Endothelial cell of umbilical vein (primary cell): ENCODE measurements at regions not wholly inside any gene's neighbourhood (a gene's known extent, or its start where the extent isn't known, plus 50 kb on each side); places are given as distances from the start of the nearest gene placed in this dataset.

Experiments used
- BruUV-seq: library from RNA; stranded (reverse); fragments of 400-500 nt; replicated peaks from 2 replicates; lab custom pipeline; 2021; lab: Mats Ljungman, UMichigan
- CTCF ChIA-PET: fragments of 300-600, 350-600 bp; sonication (Branson Sonifier 250); formaldehyde crosslinking; loops from one replicate; lab custom pipeline; 2021; ENCODE audit warnings: antibody characterized with exemption, inconsistent platforms; lab: Charles Lee
- POLR2A ChIA-PET: fragments of 300-600, 350-600 bp; sonication (Branson Sonifier 250); formaldehyde crosslinking; loops from one replicate; lab custom pipeline; 2021; ENCODE audit warnings: antibody characterized with exemption, inconsistent platforms; lab: Charles Lee
- DNase-seq: peaks from one replicate; pipeline ENCODE4 v3.0.0-alpha.2; 2011; ENCODE audit warnings: low read depth, low spot score
- FAIRE-seq: peaks from 2 replicates; lab custom pipeline; 2011; peaks lifted over from hg19 to GRCh38; lab: Jason Lieb, UNC
- H2AFZ ChIP-seq: 2 replicates; pipeline ENCODE4 v1.6.0; 2012; ENCODE audit warnings: low read depth, low read length, control low read depth, inconsistent platforms
- H3K27ac ChIP-seq: 2 replicates; pipeline ENCODE4 v1.5.1; 2011; ENCODE audit warnings: low read depth, mild to moderate bottlenecking, control low read depth, low read length, moderate library complexity; ENCODE audit not compliant: insufficient read depth
- H3K27me3 ChIP-seq, 2 experiments: 2 replicates each; pipeline versions ENCODE4 v1.6.0 to v1.6.1; 2011; ENCODE audit warnings: low read length in 2 of 2, mixed read lengths in 1 of 2; ENCODE audit not compliant: control insufficient read depth in 2 of 2, insufficient read depth in 2 of 2
- H3K36me3 ChIP-seq, 2 experiments: 2 replicates in 1 of 2; 3 replicates in 1 of 2; pipeline ENCODE4 v1.5.1; 2011; ENCODE audit warnings: low read length in 2 of 2, mild to moderate bottlenecking in 1 of 2, moderate library complexity in 1 of 2; ENCODE audit not compliant: control insufficient read depth in 2 of 2, insufficient read depth in 2 of 2; ENCODE audit errors: extremely low read depth in 1 of 2
- H3K4me1 ChIP-seq: 3 replicates; pipeline ENCODE4 v1.5.1; 2011; ENCODE audit warnings: mild to moderate bottlenecking, low read length; ENCODE audit not compliant: control insufficient read depth, insufficient read depth; ENCODE audit errors: extremely low read depth
- H3K4me2 ChIP-seq: 2 replicates; pipeline ENCODE4 v1.6.1; 2011; ENCODE audit warnings: low read length, control low read depth, mixed read lengths; ENCODE audit not compliant: insufficient read depth
- H3K4me3 ChIP-seq, 3 experiments: fragments of 200-600 bp in 1 of 3; sonication (generic), shearing (Covaris generic) in 1 of 3; replicated peaks in 1 of 3; 2 replicates each; pipeline ENCODE4 v1.5.1; 2011 to 2016; ENCODE audit warnings: control low read depth in 3 of 3, low read length in 3 of 3, mild to moderate bottlenecking in 2 of 3, inconsistent platforms in 1 of 3, low read depth in 1 of 3, moderate library complexity in 1 of 3; ENCODE audit not compliant: insufficient read depth in 1 of 3
- H3K79me2 ChIP-seq: 2 replicates; pipeline ENCODE4 v1.6.0; 2012; ENCODE audit warnings: low read length, inconsistent platforms; ENCODE audit not compliant: control insufficient read depth, insufficient read depth
- H3K9ac ChIP-seq: replicated peaks from 2 replicates; pipeline ENCODE3; 2011; ENCODE audit warnings: low read length, control low read depth; ENCODE audit not compliant: insufficient read depth; ENCODE audit errors: extremely low read depth
- H3K9me1 ChIP-seq: replicated peaks from 3 replicates; pipeline ENCODE4 v1.6.0; 2011; ENCODE audit warnings: mild to moderate bottlenecking, low read length; ENCODE audit not compliant: control insufficient read depth, insufficient read depth; ENCODE audit errors: extremely low read depth
- H3K9me3 ChIP-seq: replicated peaks from 2 replicates; pipeline ENCODE4 v1.5.1; 2012; ENCODE audit warnings: low read length, inconsistent platforms; ENCODE audit not compliant: control insufficient read depth, insufficient read depth
- H4K20me1 ChIP-seq: replicated peaks from 2 replicates; pipeline ENCODE3; 2011; ENCODE audit warnings: mild to moderate bottlenecking, low read length; ENCODE audit not compliant: control insufficient read depth, insufficient read depth; ENCODE audit errors: extremely low read depth
- CTCF ChIP-seq, 2 donors: IDR thresholded peaks; 1 replicate in 1 of 2; 2 replicates in 1 of 2; pipeline ENCODE4 v1.5.1; 2011; ENCODE audit warnings: low read length in 2 of 2, mild to moderate bottlenecking in 2 of 2, moderate library complexity in 2 of 2, control low read depth in 1 of 2, inconsistent platforms in 1 of 2, low read depth in 1 of 2; ENCODE audit not compliant: insufficient read depth in 1 of 2; ENCODE audit errors: extremely low read depth in 1 of 2
- EZH2 ChIP-seq: IDR thresholded peaks from 2 replicates; pipeline ENCODE4 v1.6.1; 2012; ENCODE audit warnings: borderline replicate concordance, low read depth, mild to moderate bottlenecking, moderate library complexity, low read length, inconsistent platforms; ENCODE audit not compliant: severe bottlenecking
- GATA2 ChIP-seq: IDR thresholded peaks from 2 replicates; pipeline ENCODE4 v1.7.0; 2011; ENCODE audit warnings: low read depth, mild to moderate bottlenecking, moderate library complexity, mixed read lengths, low read length; ENCODE audit not compliant: insufficient read length, insufficient read depth
- JUN ChIP-seq: IDR thresholded peaks from 2 replicates; pipeline ENCODE4 v1.6.1; 2011; ENCODE audit warnings: borderline replicate concordance, low read depth; ENCODE audit not compliant: insufficient read length, insufficient read depth
- POLR2A ChIP-seq: IDR thresholded peaks from 2 replicates; pipeline ENCODE4 v1.6.1; 2012; ENCODE audit warnings: low read depth, mild to moderate bottlenecking, control low read depth, low read length
- POLR2AphosphoS5 ChIP-seq: IDR thresholded peaks from 2 replicates; pipeline ENCODE4 v1.6.1; 2012; ENCODE audit warnings: low read depth, mild to moderate bottlenecking, control low read depth, low read length, moderate library complexity; ENCODE audit not compliant: insufficient read depth
- dilution Hi-C: fragments of 300-500 bp; cut with MboI; formaldehyde crosslinking; loops from one replicate; pipeline ENCODE4 v1.15.0; 2019; ENCODE audit warnings: low sequenced_read_pairs; ENCODE audit not compliant: extremely low pct_ligation_motif_present
- intact Hi-C: fragments of 100-400 bp; cut with micrococcal nuclease; formaldehyde crosslinking; loops from one replicate; pipeline ENCODE4 v1.10.0; 2022

GRCh38 chr2:5409898-5410381 lies 282.2 kb upstream of the SOX11 start:
- H3K9ac ChIP-seq: no peak overlapping the region
- no peak overlapping the region for H3K4me2 ChIP-seq
- H3K4me1 ChIP-seq: no peaks in the 10 kb centered on the region
- no peak overlapping the region for H3K27ac ChIP-seq
- no peak overlapping the region for H3K4me3 ChIP-seq
- no peak for DNase-seq
- H3K9me1 ChIP-seq: no peaks in the 10 kb centered on the region
- no peaks in the 10 kb centered on the region for H4K20me1 ChIP-seq
- no peaks in the 10 kb centered on the region for H3K27me3 ChIP-seq
- intact Hi-C loops: no loop called here
- no peak for FAIRE-seq
- H3K9me3 ChIP-seq: no peaks in the 10 kb centered on the region
- POLR2A ChIA-PET: no interaction called here
- no peak for TF ChIP-seq EZH2
- H3K36me3 ChIP-seq: no peaks in the 10 kb centered on the region
- dilution Hi-C loops: no loop called here
- no peak overlapping the region for H2AFZ ChIP-seq
- H3K79me2 ChIP-seq: no peaks in the 10 kb centered on the region
- no TSS peak for BruUV-seq
- CTCF ChIA-PET: no interaction called here

- Histone ChIP-seq H3K9me1 (no peaks in the 10 kb centered on the region), H3K9me3 (no peaks in the 10 kb centered on the region), H4K20me1 (no peaks in the 10 kb centered on the region), H2AFZ (no peak overlapping the region), H3K4me3 (no peak overlapping the region), H3K27me3 (no peaks in the 10 kb centered on the region), H3K79me2 (no peaks in the 10 kb centered on the region), H3K27ac (no peak overlapping the region), H3K4me1 (no peaks in the 10 kb centered on the region), H3K4me2 (no peak overlapping the region), H3K36me3 (no peaks in the 10 kb centered on the region), H3K9ac (no peak overlapping the region)
- CTCF ChIA-PET: no interaction called here
- no peak for DNase-seq
- POLR2A ChIA-PET: no interaction called here
- TF ChIP-seq GATA2: no peak
- no peak for TF ChIP-seq CTCF (IDR thresholded peaks at IDR 0.05; ENCODE audit: extremely low read depth in 1 of 2, insufficient read depth in 1 of 2, low read depth in 1 of 2, low read length in 2 of 2)
- no peak for TF ChIP-seq JUN
- no peak for TF ChIP-seq POLR2A
- TF ChIP-seq POLR2AphosphoS5: no peak
- no TSS peak for BruUV-seq
- no peak for FAIRE-seq
- dilution Hi-C loops (no loop called here), intact Hi-C loops (no loop called here)
These were observed 281.0 kb upstream of the SOX11 start for GRCh38 chr2:5410991-5411700.
